GM12878 (cell line): ENCODE measurements at regions not wholly inside any gene's neighbourhood (a gene's known extent, or its start where the extent isn't known, plus 50 kb on each side); places are given as distances from the start of the nearest gene placed in this dataset.

ENCODE experiments used
- ASH2L ChIP-seq: fragments of 300-600, 200-600 bp; sonication (generic); IDR thresholded peaks from 2 replicates; pipeline ENCODE4 v1.6.1; 2017; ENCODE audit warnings: low read depth, mild to moderate bottlenecking, borderline replicate concordance
- CHD1 ChIP-seq: IDR thresholded peaks from 2 replicates; pipeline ENCODE4 v1.6.1; 2012; ENCODE audit warnings: low read depth, low read length, improper control_type of control experiment
- IKZF1 ChIP-seq: fragments of 450-650 bp; conservative IDR thresholded peaks from 2 replicates; pipeline ENCODE4 v1.6.1; 2017; ENCODE audit warnings: antibody characterized with exemption, mild to moderate bottlenecking
- IRF4 ChIP-seq: IDR thresholded peaks from 2 replicates; pipeline ENCODE4 v1.6.1; 2011; ENCODE audit warnings: low read depth, low read length
- KAT2A ChIP-seq: conservative IDR thresholded peaks from 2 replicates; pipeline ENCODE4 v1.6.1; 2011; ENCODE audit warnings: low read depth, low read length; ENCODE audit not compliant: control insufficient read depth
- MYC ChIP-seq: IDR thresholded peaks from 2 replicates; pipeline ENCODE4 v1.6.1; 2011; ENCODE audit warnings: mild to moderate bottlenecking, low read length, moderate library complexity, inconsistent platforms; ENCODE audit not compliant: insufficient read depth, insufficient replicate concordance, insufficient read length, severe bottlenecking
- NBN ChIP-seq: fragments of 450-650 bp; IDR thresholded peaks from 2 replicates; pipeline ENCODE4 v1.6.1; 2016
- NR2C1 ChIP-seq: fragments of 450-650 bp; IDR thresholded peaks from 2 replicates; pipeline ENCODE4 v1.6.1; 2017; ENCODE audit warnings: antibody characterized with exemption, mild to moderate bottlenecking, moderate library complexity
- PAX5 ChIP-seq: IDR thresholded peaks from 2 replicates; pipeline ENCODE4 v1.6.1; 2011; ENCODE audit warnings: low read depth, low read length, borderline replicate concordance
- PAX8 ChIP-seq: fragments of 450-650 bp; IDR thresholded peaks from 2 replicates; pipeline ENCODE4 v1.6.1; 2017; ENCODE audit warnings: mild to moderate bottlenecking, moderate library complexity
- PML ChIP-seq: IDR thresholded peaks from 2 replicates; pipeline ENCODE4 v1.6.1; 2012; ENCODE audit warnings: low read length, inconsistent platforms
- RBBP5 ChIP-seq: fragments of 200-600 bp; sonication (generic); conservative IDR thresholded peaks from 2 replicates; pipeline ENCODE4 v1.6.1; 2016
- SMARCA5 ChIP-seq: fragments of 450-650 bp; IDR thresholded peaks from 2 replicates; pipeline ENCODE4 v1.6.1; 2017; ENCODE audit warnings: mild to moderate bottlenecking
- SMC3 ChIP-seq: IDR thresholded peaks from 2 replicates; pipeline ENCODE4 v1.6.1; 2011; ENCODE audit warnings: low read length, improper control_type of control experiment, borderline replicate concordance
- ZNF384 ChIP-seq: IDR thresholded peaks from 2 replicates; pipeline ENCODE4 v1.6.1; 2012; ENCODE audit warnings: low read depth, mild to moderate bottlenecking, low read length, improper control_type of control experiment, borderline replicate concordance
- TF ChIP-seq, protein P1 (sequence below): fragments of 450-650 bp; conservative IDR thresholded peaks from 2 replicates; pipeline ENCODE4 v1.6.1; 2017; ENCODE audit warnings: mild to moderate bottlenecking, moderate library complexity
- TF ChIP-seq, protein P2 (sequence below): IDR thresholded peaks from 2 replicates; pipeline ENCODE4 v1.6.1; 2012; ENCODE audit warnings: low read depth, low read length, improper control_type of control experiment
- TF ChIP-seq, protein P3 (sequence below): fragments of 450-650 bp; IDR thresholded peaks from 2 replicates; pipeline ENCODE4 v1.6.1; 2017; ENCODE audit warnings: mild to moderate bottlenecking, moderate library complexity

DNA sequence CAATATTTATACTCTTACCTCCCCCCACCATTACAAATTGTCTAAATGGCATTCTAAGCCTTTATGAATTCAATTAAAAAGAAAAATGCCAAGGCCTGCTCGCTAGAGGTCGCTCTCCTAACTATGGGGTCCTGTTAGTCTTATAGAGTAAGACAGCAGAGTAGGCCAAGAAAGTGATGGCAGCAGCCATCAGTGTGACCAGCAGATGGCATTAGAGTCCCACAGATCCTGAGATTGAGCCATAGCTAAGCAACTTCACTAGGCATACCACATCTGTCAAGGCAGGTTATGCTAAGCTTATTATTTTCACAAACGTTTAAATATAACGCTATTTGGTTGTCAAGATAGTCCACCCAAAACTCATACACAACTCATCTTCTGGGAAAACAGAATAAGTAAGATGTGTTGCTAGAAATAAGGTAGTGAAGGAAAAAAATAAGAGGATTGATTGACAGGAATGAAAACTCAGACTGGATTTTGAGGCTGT lies 57.6 kb upstream of the SCAF8 start (continued):
- TF ChIP-seq NBN (0 out of 2 replicates have a peak, but pooled peaks have one; percentile 59), SMC3 (peak; percentile 99), KAT2A (no peak), PML (no peak), PAX5 (no peak), SMARCA5 (peak; percentile 87; the same call in 1 of the 2 replicates), RBBP5 (no peak), NR2C1 (no peak), IKZF1 (no peak), IRF4 (peak; percentile 83), ZNF384 (no peak), ASH2L (no peak), MYC (no peak), CHD1 (no peak), PAX8 (no peak)
- TF ChIP-seq, protein P1, sequence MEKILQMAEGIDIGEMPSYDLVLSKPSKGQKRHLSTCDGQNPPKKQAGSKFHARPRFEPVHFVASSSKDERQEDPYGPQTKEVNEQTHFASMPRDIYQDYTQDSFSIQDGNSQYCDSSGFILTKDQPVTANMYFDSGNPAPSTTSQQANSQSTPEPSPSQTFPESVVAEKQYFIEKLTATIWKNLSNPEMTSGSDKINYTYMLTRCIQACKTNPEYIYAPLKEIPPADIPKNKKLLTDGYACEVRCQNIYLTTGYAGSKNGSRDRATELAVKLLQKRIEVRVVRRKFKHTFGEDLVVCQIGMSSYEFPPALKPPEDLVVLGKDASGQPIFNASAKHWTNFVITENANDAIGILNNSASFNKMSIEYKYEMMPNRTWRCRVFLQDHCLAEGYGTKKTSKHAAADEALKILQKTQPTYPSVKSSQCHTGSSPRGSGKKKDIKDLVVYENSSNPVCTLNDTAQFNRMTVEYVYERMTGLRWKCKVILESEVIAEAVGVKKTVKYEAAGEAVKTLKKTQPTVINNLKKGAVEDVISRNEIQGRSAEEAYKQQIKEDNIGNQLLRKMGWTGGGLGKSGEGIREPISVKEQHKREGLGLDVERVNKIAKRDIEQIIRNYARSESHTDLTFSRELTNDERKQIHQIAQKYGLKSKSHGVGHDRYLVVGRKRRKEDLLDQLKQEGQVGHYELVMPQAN: no peak
- TF ChIP-seq, protein P2, sequence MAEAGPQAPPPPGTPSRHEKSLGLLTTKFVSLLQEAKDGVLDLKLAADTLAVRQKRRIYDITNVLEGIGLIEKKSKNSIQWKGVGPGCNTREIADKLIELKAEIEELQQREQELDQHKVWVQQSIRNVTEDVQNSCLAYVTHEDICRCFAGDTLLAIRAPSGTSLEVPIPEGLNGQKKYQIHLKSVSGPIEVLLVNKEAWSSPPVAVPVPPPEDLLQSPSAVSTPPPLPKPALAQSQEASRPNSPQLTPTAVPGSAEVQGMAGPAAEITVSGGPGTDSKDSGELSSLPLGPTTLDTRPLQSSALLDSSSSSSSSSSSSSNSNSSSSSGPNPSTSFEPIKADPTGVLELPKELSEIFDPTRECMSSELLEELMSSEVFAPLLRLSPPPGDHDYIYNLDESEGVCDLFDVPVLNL: no peak
- TF ChIP-seq, protein P3, sequence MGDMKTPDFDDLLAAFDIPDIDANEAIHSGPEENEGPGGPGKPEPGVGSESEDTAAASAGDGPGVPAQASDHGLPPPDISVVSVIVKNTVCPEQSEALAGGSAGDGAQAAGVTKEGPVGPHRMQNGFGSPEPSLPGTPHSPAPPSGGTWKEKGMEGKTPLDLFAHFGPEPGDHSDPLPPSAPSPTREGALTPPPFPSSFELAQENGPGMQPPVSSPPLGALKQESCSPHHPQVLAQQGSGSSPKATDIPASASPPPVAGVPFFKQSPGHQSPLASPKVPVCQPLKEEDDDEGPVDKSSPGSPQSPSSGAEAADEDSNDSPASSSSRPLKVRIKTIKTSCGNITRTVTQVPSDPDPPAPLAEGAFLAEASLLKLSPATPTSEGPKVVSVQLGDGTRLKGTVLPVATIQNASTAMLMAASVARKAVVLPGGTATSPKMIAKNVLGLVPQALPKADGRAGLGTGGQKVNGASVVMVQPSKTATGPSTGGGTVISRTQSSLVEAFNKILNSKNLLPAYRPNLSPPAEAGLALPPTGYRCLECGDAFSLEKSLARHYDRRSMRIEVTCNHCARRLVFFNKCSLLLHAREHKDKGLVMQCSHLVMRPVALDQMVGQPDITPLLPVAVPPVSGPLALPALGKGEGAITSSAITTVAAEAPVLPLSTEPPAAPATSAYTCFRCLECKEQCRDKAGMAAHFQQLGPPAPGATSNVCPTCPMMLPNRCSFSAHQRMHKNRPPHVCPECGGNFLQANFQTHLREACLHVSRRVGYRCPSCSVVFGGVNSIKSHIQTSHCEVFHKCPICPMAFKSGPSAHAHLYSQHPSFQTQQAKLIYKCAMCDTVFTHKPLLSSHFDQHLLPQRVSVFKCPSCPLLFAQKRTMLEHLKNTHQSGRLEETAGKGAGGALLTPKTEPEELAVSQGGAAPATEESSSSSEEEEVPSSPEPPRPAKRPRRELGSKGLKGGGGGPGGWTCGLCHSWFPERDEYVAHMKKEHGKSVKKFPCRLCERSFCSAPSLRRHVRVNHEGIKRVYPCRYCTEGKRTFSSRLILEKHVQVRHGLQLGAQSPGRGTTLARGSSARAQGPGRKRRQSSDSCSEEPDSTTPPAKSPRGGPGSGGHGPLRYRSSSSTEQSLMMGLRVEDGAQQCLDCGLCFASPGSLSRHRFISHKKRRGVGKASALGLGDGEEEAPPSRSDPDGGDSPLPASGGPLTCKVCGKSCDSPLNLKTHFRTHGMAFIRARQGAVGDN: no peak
